GM06990 (cell line): ENCODE measurements at regions not wholly inside any gene's neighbourhood (a gene's known extent, or its start where the extent isn't known, plus 50 kb on each side); places are given as distances from the start of the nearest gene placed in this dataset.
A peak's percentile ranks its signal among the peaks of the same experiment; 100 is the strongest.

ENCODE experiments used
- DNase-seq: peaks from one replicate; pipeline ENCODE4 v3.0.0-alpha.2; 2011; ENCODE audit not compliant: insufficient read length; ENCODE audit errors: extremely low read depth
- H3K27me3 ChIP-seq: replicated peaks from 2 replicates; pipeline ENCODE4 v1.6.0; 2011; ENCODE audit warnings: low read length; ENCODE audit not compliant: control insufficient read depth, insufficient read depth
- H3K36me3 ChIP-seq: 2 replicates; pipeline ENCODE4 v1.5.1; 2011; ENCODE audit warnings: low read length; ENCODE audit not compliant: control insufficient read depth, insufficient read depth
- H3K4me3 ChIP-seq: replicated peaks from 2 replicates; pipeline ENCODE4 v1.5.1; 2011; ENCODE audit warnings: low read depth, mild to moderate bottlenecking, control low read depth, low read length
- CTCF ChIP-seq: IDR thresholded peaks from 2 replicates; pipeline ENCODE4 v1.5.1; 2011; ENCODE audit warnings: low read length, control low read depth, mild to moderate bottlenecking, inconsistent platforms; ENCODE audit not compliant: insufficient read depth, poor library complexity, severe bottlenecking

- no peak for DNase-seq
- Histone ChIP-seq H3K36me3 (no peaks in the 10 kb centered on the region), H3K27me3 (no peaks in the 10 kb centered on the region), H3K4me3 (no peak overlapping the region)
- TF ChIP-seq CTCF, result peak; percentile 8
Measured at GRCh38 chr6:156410649-156411048, 366.5 kb upstream of the ARID1B start.

GRCh38 chr6:156408655-156409054 lies 368.5 kb upstream of the ARID1B start:
- Histone ChIP-seq H3K27me3 (no peaks in the 10 kb centered on the region), H3K36me3 (no peaks in the 10 kb centered on the region), H3K4me3 (no peak overlapping the region)
- no peak for DNase-seq
- TF ChIP-seq CTCF, result no peak

- TF ChIP-seq CTCF, result no peak
- DNase-seq, result no peak
- H3K27me3 ChIP-seq, result no peaks in the 10 kb centered on the region
Measured at GRCh38 chr6:156407334-156407733, 369.8 kb upstream of the ARID1B start.

GRCh38 chr6:156406688-156407087 lies 370.5 kb upstream of the ARID1B start:
- no peak for TF ChIP-seq CTCF
- DNase-seq, result no peak
- H3K36me3 ChIP-seq, result no peaks in the 10 kb centered on the region
- no peak overlapping the region for H3K4me3 ChIP-seq
- no peaks in the 10 kb centered on the region for H3K27me3 ChIP-seq

More at GRCh38 chr6:156407334-156407733, 369.8 kb upstream of the ARID1B start:
- Histone ChIP-seq H3K4me3 (no peak overlapping the region), H3K36me3 (no peaks in the 10 kb centered on the region)

GRCh38 chr6:156406099-156406498 lies 371.1 kb upstream of the ARID1B start:
- TF ChIP-seq CTCF, result no peak
- H3K4me3 ChIP-seq, result no peak overlapping the region
- no peaks in the 10 kb centered on the region for H3K27me3 ChIP-seq
- no peak for DNase-seq
- no peaks in the 10 kb centered on the region for H3K36me3 ChIP-seq

- DNase-seq, result no peak
- no peaks in the 10 kb centered on the region for H3K36me3 ChIP-seq
- H3K27me3 ChIP-seq, result no peaks in the 10 kb centered on the region; the same call in 1 of the 2 replicates
- H3K4me3 ChIP-seq, result no peak overlapping the region
- TF ChIP-seq CTCF, result no peak
Measured at GRCh38 chr6:156402628-156403027, 374.6 kb upstream of the ARID1B start.
